ENCODE measurements at regions not wholly inside any gene's neighbourhood (a gene's known extent, or its start where the extent isn't known, plus 50 kb on each side); places are given as distances from the start of the nearest gene placed in this dataset.

- no peak overlapping the region for H3K4me3 ChIP-seq (ENCODE audit: low read length)
- no peak for DNase-seq (ENCODE audit: low read depth)
- TF ChIP-seq CTCF (conservative IDR thresholded peaks at IDR 0.05; ENCODE audit: low read depth, low read length): no peak
These were observed 75.0 kb upstream of the STAM2 start for GRCh38 chr2:152250421-152251100.

DNA sequence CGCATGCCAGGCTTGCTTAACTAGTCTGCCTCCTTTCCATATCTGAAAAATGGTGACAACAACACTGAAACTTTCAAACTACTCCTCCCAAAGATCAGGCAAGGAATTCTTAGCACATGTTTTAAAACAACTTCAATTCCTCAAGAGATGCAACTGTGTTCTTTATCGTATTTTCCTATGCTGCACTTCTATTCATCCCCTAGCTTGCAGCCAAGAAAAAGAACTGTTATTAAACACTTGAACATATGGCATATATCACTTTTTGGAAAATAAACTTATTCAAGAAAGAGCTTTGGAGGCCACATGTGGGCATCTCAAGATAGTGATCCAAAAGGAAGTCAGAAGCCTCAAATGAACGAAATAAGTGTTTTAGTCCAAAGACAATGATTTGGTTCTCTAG is 75.6 kb upstream of the STAM2 start:
- no peak for TF ChIP-seq CTCF (conservative IDR thresholded peaks at IDR 0.05; ENCODE audit: low read depth, low read length)
- H3K4me3 ChIP-seq (ENCODE audit: low read length): no peak overlapping the region
- no peak for DNase-seq (ENCODE audit: low read depth)

DNA sequence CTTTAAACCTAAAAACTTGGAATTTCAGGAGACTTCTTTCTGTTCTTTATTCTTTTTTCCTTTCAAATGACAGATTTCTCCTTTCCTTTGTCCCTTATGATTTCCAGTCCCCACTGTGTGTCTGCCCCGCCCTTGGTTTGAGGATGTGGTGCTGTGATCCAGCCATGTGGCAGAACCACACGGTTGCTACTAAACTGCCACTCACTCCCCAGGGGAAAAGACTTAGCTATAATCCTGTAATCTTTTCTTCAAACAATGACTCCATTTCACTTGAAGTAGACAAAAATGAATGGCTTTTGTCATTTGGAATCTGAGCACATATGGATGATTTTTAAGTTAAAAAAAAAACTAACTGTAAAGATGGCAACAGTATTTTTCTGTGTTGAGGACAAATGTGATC is 76.2 kb upstream of the STAM2 start:
- DNase-seq (ENCODE audit: low read depth): no peak
- no peak overlapping the region for H3K4me3 ChIP-seq (ENCODE audit: low read length)
- TF ChIP-seq CTCF (conservative IDR thresholded peaks at IDR 0.05; ENCODE audit: low read depth, low read length): no peak

- no peak for DNase-seq (ENCODE audit: low read depth)
- no peak for TF ChIP-seq CTCF (conservative IDR thresholded peaks at IDR 0.05; ENCODE audit: low read depth, low read length)
These were observed 78.9 kb upstream of the STAM2 start for GRCh38 chr2:152254486-152254885.

GRCh38 chr2:152254976-152255375 is 79.4 kb upstream of the STAM2 start:
- no peak for TF ChIP-seq CTCF (conservative IDR thresholded peaks at IDR 0.05; ENCODE audit: low read depth, low read length)
- no peak for DNase-seq (ENCODE audit: low read depth)
- no peak overlapping the region for H3K4me3 ChIP-seq (ENCODE audit: low read length)

More at GRCh38 chr2:152254486-152254885, 78.9 kb upstream of the STAM2 start:
- no peak overlapping the region for H3K4me3 ChIP-seq (ENCODE audit: low read length)

- no peak for TF ChIP-seq CTCF (conservative IDR thresholded peaks at IDR 0.05; ENCODE audit: low read depth, low read length)
- no peak overlapping the region for H3K4me3 ChIP-seq (ENCODE audit: low read length)
- no peak for DNase-seq (ENCODE audit: low read depth)
These were observed 79.1 kb upstream of the FMNL2 start for GRCh38 chr2:152255918-152256317.

DNA sequence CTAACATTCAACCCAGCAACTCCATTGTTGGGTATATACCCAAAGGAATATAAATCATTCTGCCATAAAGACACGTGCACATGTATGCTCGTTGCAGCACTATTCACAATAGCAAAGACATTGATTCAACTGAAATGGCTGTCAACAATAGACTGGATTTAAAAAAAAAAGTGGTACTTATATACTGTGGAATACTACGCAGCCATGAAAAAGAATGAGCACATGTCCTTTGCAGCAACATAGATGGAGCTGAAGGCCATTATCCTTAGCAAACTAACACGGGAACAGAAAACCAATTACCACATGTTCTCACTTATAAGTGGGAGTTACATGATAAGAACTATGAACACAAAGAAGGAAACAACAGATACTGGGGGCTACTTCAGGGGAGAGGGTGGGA is 74.0 kb upstream of the FMNL2 start:
- no peak for DNase-seq (ENCODE audit: low read depth)
- no peak for TF ChIP-seq CTCF (conservative IDR thresholded peaks at IDR 0.05; ENCODE audit: low read depth, low read length)
- no peak overlapping the region for H3K4me3 ChIP-seq (ENCODE audit: low read length)
